Neural crest cell (in vitro differentiated cells): ENCODE measurements at regions not wholly inside any gene's neighbourhood (a gene's known extent, or its start where the extent isn't known, plus 50 kb on each side); places are given as distances from the start of the nearest gene placed in this dataset.

Experiments
- DNase-seq: peaks from one replicate; pipeline ENCODE4 v3.0.0; 2021; ENCODE audit warnings: low read depth, mixed read lengths, low spot score
- H3K27ac Mint-ChIP-seq: one replicate; pipeline ENCODE4 v1.8.0; 2021; ENCODE audit warnings: mild to moderate bottlenecking, mixed read lengths; ENCODE audit not compliant: unreplicated experiment
- H3K27me3 Mint-ChIP-seq: 2 replicates; pipeline ENCODE4 v1.8.0; 2021; ENCODE audit warnings: low read depth, mild to moderate bottlenecking, mixed read lengths
- H3K36me3 Mint-ChIP-seq: 2 replicates; pipeline ENCODE4 v1.8.0; 2021; ENCODE audit warnings: low read depth, mild to moderate bottlenecking, mixed read lengths
- H3K4me1 Mint-ChIP-seq: 2 replicates; pipeline ENCODE4 v1.8.0; 2021; ENCODE audit warnings: mixed read lengths
- H3K4me3 Mint-ChIP-seq: one replicate; pipeline ENCODE4 v1.8.0; 2021; ENCODE audit warnings: mild to moderate bottlenecking, mixed read lengths
- H3K9me3 Mint-ChIP-seq: 2 replicates; pipeline ENCODE4 v1.8.0; 2021; ENCODE audit warnings: mixed read lengths
- TF ChIP-seq, protein P1 (sequence below): fragments of 200-600 bp; sonication (generic); conservative IDR thresholded peaks from 2 replicates; pipeline ENCODE4 v1.5.0; 2021; ENCODE audit warnings: antibody characterized with exemption, mild to moderate bottlenecking

- peak overlapping the region; percentile 52 for H3K27ac Mint-ChIP-seq
- no peaks in the 10 kb centered on the region for H3K36me3 Mint-ChIP-seq
- H3K4me3 Mint-ChIP-seq: no peak overlapping the region
- TF ChIP-seq, protein P1, sequence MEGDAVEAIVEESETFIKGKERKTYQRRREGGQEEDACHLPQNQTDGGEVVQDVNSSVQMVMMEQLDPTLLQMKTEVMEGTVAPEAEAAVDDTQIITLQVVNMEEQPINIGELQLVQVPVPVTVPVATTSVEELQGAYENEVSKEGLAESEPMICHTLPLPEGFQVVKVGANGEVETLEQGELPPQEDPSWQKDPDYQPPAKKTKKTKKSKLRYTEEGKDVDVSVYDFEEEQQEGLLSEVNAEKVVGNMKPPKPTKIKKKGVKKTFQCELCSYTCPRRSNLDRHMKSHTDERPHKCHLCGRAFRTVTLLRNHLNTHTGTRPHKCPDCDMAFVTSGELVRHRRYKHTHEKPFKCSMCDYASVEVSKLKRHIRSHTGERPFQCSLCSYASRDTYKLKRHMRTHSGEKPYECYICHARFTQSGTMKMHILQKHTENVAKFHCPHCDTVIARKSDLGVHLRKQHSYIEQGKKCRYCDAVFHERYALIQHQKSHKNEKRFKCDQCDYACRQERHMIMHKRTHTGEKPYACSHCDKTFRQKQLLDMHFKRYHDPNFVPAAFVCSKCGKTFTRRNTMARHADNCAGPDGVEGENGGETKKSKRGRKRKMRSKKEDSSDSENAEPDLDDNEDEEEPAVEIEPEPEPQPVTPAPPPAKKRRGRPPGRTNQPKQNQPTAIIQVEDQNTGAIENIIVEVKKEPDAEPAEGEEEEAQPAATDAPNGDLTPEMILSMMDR: no peak
- no peak for DNase-seq
- no peaks in the 10 kb centered on the region for H3K4me1 Mint-ChIP-seq
- H3K27me3 Mint-ChIP-seq: peaks cover 5% of the 10 kb centered on the region
- no peaks in the 10 kb centered on the region for H3K9me3 Mint-ChIP-seq
These were observed 82.5 kb upstream of the ATF3 start for GRCh38 chr1:212526111-212526491.

- Mint-ChIP-seq H3K36me3 (no peaks in the 10 kb centered on the region), H3K4me3 (no peak overlapping the region), H3K9me3 (no peaks in the 10 kb centered on the region), H3K27ac (no peak overlapping the region), H3K4me1 (peaks cover 5% of the 10 kb centered on the region), H3K27me3 (peaks cover 10% of the 10 kb centered on the region)
- TF ChIP-seq, protein P1: no peak
- no peak for DNase-seq
These were observed 80.1 kb upstream of the ATF3 start for GRCh38 chr1:212528501-212528900.

GRCh38 chr1:212529211-212529741 lies 79.3 kb upstream of the ATF3 start:
- TF ChIP-seq, protein P1: no peak
- Mint-ChIP-seq H3K36me3 (no peaks in the 10 kb centered on the region), H3K27me3 (peaks cover 10% of the 10 kb centered on the region), H3K4me1 (peaks cover 5% of the 10 kb centered on the region), H3K9me3 (no peaks in the 10 kb centered on the region), H3K4me3 (no peak overlapping the region), H3K27ac (no peak overlapping the region)
- DNase-seq: no peak

- Mint-ChIP-seq H3K36me3 (no peaks in the 10 kb centered on the region), H3K4me3 (no peak overlapping the region), H3K27ac (no peak overlapping the region), H3K27me3 (peaks cover 10% of the 10 kb centered on the region), H3K9me3 (no peaks in the 10 kb centered on the region), H3K4me1 (peaks cover 5% of the 10 kb centered on the region)
- TF ChIP-seq, protein P1: no peak
- DNase-seq: no peak
These were observed 77.3 kb upstream of the ATF3 start for GRCh38 chr1:212531267-212531666.

GRCh38 chr1:212531796-212532195 lies 76.8 kb upstream of the ATF3 start:
- no peaks in the 10 kb centered on the region for H3K9me3 Mint-ChIP-seq
- peaks cover 10% of the 10 kb centered on the region for H3K27me3 Mint-ChIP-seq
- peaks cover 5% of the 10 kb centered on the region for H3K4me1 Mint-ChIP-seq
- H3K27ac Mint-ChIP-seq: no peak overlapping the region
- TF ChIP-seq, protein P1: no peak
- DNase-seq: no peak
- no peak overlapping the region for H3K4me3 Mint-ChIP-seq
- no peaks in the 10 kb centered on the region for H3K36me3 Mint-ChIP-seq
